ENCODE measurements at regions not wholly inside any gene's neighbourhood (a gene's known extent, or its start where the extent isn't known, plus 50 kb on each side); places are given as distances from the start of the nearest gene placed in this dataset.

DNA sequence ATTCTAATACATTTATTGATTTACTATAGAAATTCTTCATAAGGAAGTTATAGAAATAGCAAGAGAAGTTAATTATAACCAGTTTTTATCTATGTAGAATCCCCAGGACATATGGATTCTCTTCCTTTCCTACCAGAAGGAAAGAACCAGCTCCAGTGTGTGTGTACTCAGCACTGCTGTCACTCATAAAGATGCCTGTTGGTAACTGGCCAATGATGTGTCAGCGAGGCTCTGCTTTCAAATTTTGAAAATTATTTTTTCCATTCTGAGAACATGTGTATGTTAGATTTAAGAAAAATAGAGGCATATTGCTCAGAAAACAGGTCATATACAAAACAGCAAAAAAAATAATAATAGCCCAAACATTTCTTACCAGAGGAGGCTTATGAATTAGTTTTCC is 814.8 kb upstream of the IGFBP7 start:
- Histone ChIP-seq H3K4me1 (ENCODE audit: control insufficient read depth, insufficient read depth, low read length) (no peaks in the 10 kb centered on the region), H3K9me3 (replicated peaks; ENCODE audit: control insufficient read depth, insufficient read depth, low read length) (no peaks in the 10 kb centered on the region), H3K9ac (ENCODE audit: control insufficient read depth, insufficient read depth, low read length) (no peak overlapping the region), H3K79me2 (ENCODE audit: control insufficient read depth, insufficient read depth, low read length) (no peaks in the 10 kb centered on the region), H3K36me3 (ENCODE audit: control insufficient read depth in 2 of 2, insufficient read depth in 2 of 2, low read length in 1 of 2) (no peaks in the 10 kb centered on the region), H4K20me1 (ENCODE audit: control insufficient read depth, insufficient read depth) (no peaks in the 10 kb centered on the region), H3K27ac (ENCODE audit: control insufficient read depth, insufficient read depth) (no peak overlapping the region), H2AFZ (ENCODE audit: control insufficient read depth, low read depth, low read length) (no peak overlapping the region), H3K4me3 (no peak overlapping the region), H3K27me3 (replicated peaks in 1 of 2; ENCODE audit: control insufficient read depth in 2 of 2, insufficient read depth in 2 of 2, low read length in 1 of 2) (no peaks in the 10 kb centered on the region), H3K4me2 (ENCODE audit: control insufficient read depth, insufficient read depth) (no peak overlapping the region)
- WGBS (ENCODE audit: insufficient coverage, insufficient replicate concordance, low lambda C conversion rate, missing lambda C conversion rate), result 0% methylated on average over 1 of the region's 1 CpG
- POLR2A ChIA-PET, result no interaction called here
- FAIRE-seq, result no peak
- RAD21 ChIA-PET (ENCODE audit: unreplicated experiment), result no interaction called here
- BruUV-seq (replicated peaks), result no TSS peak
- no peak for ATAC-seq
- CTCF ChIA-PET, result no interaction called here
- in situ Hi-C loops (cut with MboI), result no loop called here
- intact Hi-C loops (cut with micrococcal nuclease; ENCODE audit: unreplicated experiment), result no loop called here
- no peak for DNase-seq (ENCODE audit: low read depth, low spot score)
- SMC1A ChIA-PET (ENCODE audit: uncharacterized antibody, unreplicated experiment), result no interaction called here
- TF ChIP-seq ZNF217 (IDR thresholded peaks at IDR 0.05), result no peak
- TF ChIP-seq NFXL1 (IDR thresholded peaks at IDR 0.05; ENCODE audit: borderline replicate concordance), result no peak
- TF ChIP-seq, protein P1, sequence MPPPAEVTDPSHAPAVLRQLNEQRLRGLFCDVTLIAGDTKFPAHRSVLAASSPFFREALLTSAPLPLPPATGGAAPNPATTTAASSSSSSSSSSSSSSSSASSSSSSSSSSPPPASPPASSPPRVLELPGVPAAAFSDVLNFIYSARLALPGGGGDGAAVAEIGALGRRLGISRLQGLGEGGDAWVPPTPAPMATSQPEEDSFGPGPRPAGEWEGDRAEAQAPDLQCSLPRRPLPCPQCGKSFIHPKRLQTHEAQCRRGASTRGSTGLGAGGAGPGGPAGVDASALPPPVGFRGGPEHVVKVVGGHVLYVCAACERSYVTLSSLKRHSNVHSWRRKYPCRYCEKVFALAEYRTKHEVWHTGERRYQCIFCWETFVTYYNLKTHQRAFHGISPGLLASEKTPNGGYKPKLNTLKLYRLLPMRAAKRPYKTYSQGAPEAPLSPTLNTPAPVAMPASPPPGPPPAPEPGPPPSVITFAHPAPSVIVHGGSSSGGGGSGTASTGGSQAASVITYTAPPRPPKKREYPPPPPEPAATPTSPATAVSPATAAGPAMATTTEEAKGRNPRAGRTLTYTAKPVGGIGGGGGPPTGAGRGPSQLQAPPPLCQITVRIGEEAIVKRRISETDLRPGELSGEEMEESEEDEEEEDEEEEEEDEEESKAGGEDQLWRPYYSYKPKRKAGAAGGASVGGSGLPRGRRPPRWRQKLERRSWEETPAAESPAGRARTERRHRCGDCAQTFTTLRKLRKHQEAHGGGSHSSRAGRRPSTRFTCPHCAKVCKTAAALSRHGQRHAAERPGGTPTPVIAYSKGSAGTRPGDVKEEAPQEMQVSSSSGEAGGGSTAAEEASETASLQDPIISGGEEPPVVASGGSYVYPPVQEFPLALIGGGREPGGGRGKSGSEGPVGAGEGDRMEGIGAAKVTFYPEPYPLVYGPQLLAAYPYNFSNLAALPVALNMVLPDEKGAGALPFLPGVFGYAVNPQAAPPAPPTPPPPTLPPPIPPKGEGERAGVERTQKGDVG (CRISPR knock-in tag; IDR thresholded peaks at IDR 0.05), result no peak
- no peak for TF ChIP-seq KLF5 (IDR thresholded peaks at IDR 0.05; ENCODE audit: partially characterized antibody)
- no peak for TF ChIP-seq MEF2A (IDR thresholded peaks at IDR 0.05; ENCODE audit: insufficient read depth, low read depth, low read length)
- TF ChIP-seq, protein P2, sequence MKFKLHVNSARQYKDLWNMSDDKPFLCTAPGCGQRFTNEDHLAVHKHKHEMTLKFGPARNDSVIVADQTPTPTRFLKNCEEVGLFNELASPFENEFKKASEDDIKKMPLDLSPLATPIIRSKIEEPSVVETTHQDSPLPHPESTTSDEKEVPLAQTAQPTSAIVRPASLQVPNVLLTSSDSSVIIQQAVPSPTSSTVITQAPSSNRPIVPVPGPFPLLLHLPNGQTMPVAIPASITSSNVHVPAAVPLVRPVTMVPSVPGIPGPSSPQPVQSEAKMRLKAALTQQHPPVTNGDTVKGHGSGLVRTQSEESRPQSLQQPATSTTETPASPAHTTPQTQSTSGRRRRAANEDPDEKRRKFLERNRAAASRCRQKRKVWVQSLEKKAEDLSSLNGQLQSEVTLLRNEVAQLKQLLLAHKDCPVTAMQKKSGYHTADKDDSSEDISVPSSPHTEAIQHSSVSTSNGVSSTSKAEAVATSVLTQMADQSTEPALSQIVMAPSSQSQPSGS (IDR thresholded peaks at IDR 0.05; ENCODE audit: low read length), result no peak
- TF ChIP-seq BACH1 (IDR thresholded peaks at IDR 0.05; ENCODE audit: borderline replicate concordance), result no peak
- TF ChIP-seq KDM1A (IDR thresholded peaks at IDR 0.05; ENCODE audit: borderline replicate concordance), result no peak
- no peak for TF ChIP-seq CREB1 (IDR thresholded peaks at IDR 0.05; ENCODE audit: low read depth)
- TF ChIP-seq, protein P3, sequence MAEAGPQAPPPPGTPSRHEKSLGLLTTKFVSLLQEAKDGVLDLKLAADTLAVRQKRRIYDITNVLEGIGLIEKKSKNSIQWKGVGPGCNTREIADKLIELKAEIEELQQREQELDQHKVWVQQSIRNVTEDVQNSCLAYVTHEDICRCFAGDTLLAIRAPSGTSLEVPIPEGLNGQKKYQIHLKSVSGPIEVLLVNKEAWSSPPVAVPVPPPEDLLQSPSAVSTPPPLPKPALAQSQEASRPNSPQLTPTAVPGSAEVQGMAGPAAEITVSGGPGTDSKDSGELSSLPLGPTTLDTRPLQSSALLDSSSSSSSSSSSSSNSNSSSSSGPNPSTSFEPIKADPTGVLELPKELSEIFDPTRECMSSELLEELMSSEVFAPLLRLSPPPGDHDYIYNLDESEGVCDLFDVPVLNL (IDR thresholded peaks at IDR 0.05; ENCODE audit: low read depth, low read length), result no peak
- TF ChIP-seq ATF7 (IDR thresholded peaks at IDR 0.05; ENCODE audit: low read depth), result no peak
- no peak for TF ChIP-seq NR2F1 (conservative IDR thresholded peaks at IDR 0.05)
- TF ChIP-seq IKZF2 (IDR thresholded peaks at IDR 0.05), result no peak
- TF ChIP-seq TCF7 (IDR thresholded peaks at IDR 0.05; ENCODE audit: borderline replicate concordance), result no peak
- no peak for TF ChIP-seq TCF12 (IDR thresholded peaks at IDR 0.05; ENCODE audit: low read depth, low read length)
- TF ChIP-seq MYC (IDR thresholded peaks at IDR 0.05; ENCODE audit: insufficient read depth, insufficient read length, insufficient replicate concordance, low read length, severe bottlenecking), result no peak

All from GM12878 (cell line).